ENCODE measurements at regions not wholly inside any gene's neighbourhood (a gene's known extent, or its start where the extent isn't known, plus 50 kb on each side); places are given as distances from the start of the nearest gene placed in this dataset.
"Not testable (repeated sequence)": the region's sequence is repeated elsewhere in the genome, so short reads cannot be mapped to it uniquely, and the experiment has no call there.

- Histone ChIP-seq H3K4me3 (no peak overlapping the region), H3K36me3 (no peaks in the 10 kb centered on the region), H3K27ac (no peak overlapping the region), H3K27me3 (no peaks in the 10 kb centered on the region), H3K9me3 (no peaks in the 10 kb centered on the region), H3K4me1 (no peaks in the 10 kb centered on the region)
- DNase-seq (ENCODE audit: low spot score in 2 of 2), result no peak
- WGBS, 2 donors, result 4 to 27% methylated on average over 1 of the region's 1 CpG
- no peak for TF ChIP-seq POLR2A (IDR thresholded peaks at IDR 0.05)
- TF ChIP-seq CTCF (IDR thresholded peaks at IDR 0.05), result no peak
- no peak for TF ChIP-seq EP300 (IDR thresholded peaks at IDR 0.05)
Observed at GRCh38 chr17:52410781-52411180, 252.3 kb upstream of the CA10 start.

GRCh38 chr17:52409222-52409621, 250.7 kb upstream of the CA10 start:
- H3K4me3 ChIP-seq; H3K27ac ChIP-seq; H3K27me3 ChIP-seq; H3K36me3 ChIP-seq; H3K4me1 ChIP-seq; H3K9me3 ChIP-seq; DNase-seq (ENCODE audit: low spot score in 2 of 2): not testable (repeated sequence)
- 89 to 93% methylated on average over 13 to 15 of the region's 15 CpGs for WGBS, 2 donors

GRCh38 chr17:52395308-52395707, 236.8 kb upstream of the CA10 start:
- TF ChIP-seq CTCF (IDR thresholded peaks at IDR 0.05), result no peak
- no peak for TF ChIP-seq POLR2A (IDR thresholded peaks at IDR 0.05)
- no peak for TF ChIP-seq EP300 (IDR thresholded peaks at IDR 0.05)
- no peaks in the 10 kb centered on the region for H3K9me3 ChIP-seq
- H3K27ac ChIP-seq, result no peak overlapping the region
- no peaks in the 10 kb centered on the region for H3K4me1 ChIP-seq
- H3K4me3 ChIP-seq, result no peak overlapping the region
- no peak for DNase-seq (ENCODE audit: low spot score in 2 of 2)
- H3K27me3 ChIP-seq, result no peaks in the 10 kb centered on the region
- 63 to 70% methylated on average over 3 of the region's 3 CpGs for WGBS, 2 donors
- no peaks in the 10 kb centered on the region for H3K36me3 ChIP-seq

DNA sequence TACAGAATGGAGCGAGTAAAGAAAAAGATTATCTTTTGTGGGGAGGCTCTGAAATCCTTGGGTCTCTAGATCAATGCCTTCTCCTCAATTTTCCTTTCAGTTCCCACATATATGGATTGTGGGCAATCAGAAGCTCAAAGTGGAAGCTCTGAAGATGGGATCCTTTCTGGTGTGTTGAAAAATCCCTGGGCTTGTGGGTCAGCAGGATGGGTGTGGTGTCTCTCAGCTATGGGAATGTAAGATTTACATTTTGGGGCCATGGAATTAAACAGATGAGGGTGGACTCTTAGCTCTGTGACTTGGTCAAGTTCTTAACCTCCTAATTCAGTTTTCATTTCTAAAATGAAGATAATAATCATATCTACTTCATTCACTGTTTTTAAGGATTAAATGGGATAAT, 231.9 kb upstream of the CA10 start:
- 91 to 98% methylated on average over 1 of the region's 1 CpG for WGBS, 2 donors
- TF ChIP-seq EP300 (IDR thresholded peaks at IDR 0.05) (no peak), CTCF (IDR thresholded peaks at IDR 0.05) (no peak), POLR2A (IDR thresholded peaks at IDR 0.05) (no peak)
- no peaks in the 10 kb centered on the region for H3K4me1 ChIP-seq
- no peak overlapping the region for H3K27ac ChIP-seq
- no peaks in the 10 kb centered on the region for H3K27me3 ChIP-seq
- no peaks in the 10 kb centered on the region for H3K9me3 ChIP-seq
- no peak for DNase-seq (ENCODE audit: low spot score in 2 of 2)
- no peak overlapping the region for H3K4me3 ChIP-seq
- H3K36me3 ChIP-seq, result no peaks in the 10 kb centered on the region

- no peak overlapping the region for H3K27ac ChIP-seq
- H3K36me3 ChIP-seq, result no peaks in the 10 kb centered on the region
- H3K4me1 ChIP-seq, result no peaks in the 10 kb centered on the region
- H3K4me3 ChIP-seq, result peak overlapping the region in 1 of 4 donors; percentile 7
- TF ChIP-seq CTCF (IDR thresholded peaks at IDR 0.05) (no peak), POLR2A (IDR thresholded peaks at IDR 0.05) (no peak), EP300 (IDR thresholded peaks at IDR 0.05) (no peak)
- DNase-seq (ENCODE audit: low spot score in 2 of 2), result no peak
- no peaks in the 10 kb centered on the region for H3K9me3 ChIP-seq
- H3K27me3 ChIP-seq, result no peaks in the 10 kb centered on the region
- WGBS, 2 donors, result 53 to 55% methylated on average over 4 of the region's 4 CpGs
Observed at GRCh38 chr17:52389632-52390031, 231.1 kb upstream of the CA10 start.

GRCh38 chr17:52388941-52389340, 230.4 kb upstream of the CA10 start:
- Histone ChIP-seq H3K4me3 (no peak overlapping the region), H3K4me1 (no peaks in the 10 kb centered on the region), H3K9me3 (no peaks in the 10 kb centered on the region), H3K27me3 (no peaks in the 10 kb centered on the region), H3K36me3 (no peaks in the 10 kb centered on the region), H3K27ac (no peak overlapping the region)
- no peak for DNase-seq (ENCODE audit: low spot score in 2 of 2)
- no peak for TF ChIP-seq EP300 (IDR thresholded peaks at IDR 0.05)
- no peak for TF ChIP-seq POLR2A (IDR thresholded peaks at IDR 0.05)
- no peak for TF ChIP-seq CTCF (IDR thresholded peaks at IDR 0.05)
- WGBS, 2 donors, result 90 to 93% methylated on average over 1 of the region's 1 CpG

All from tibial nerve (tissue), 4 donors.